Pulmonary artery endothelial cell (primary cell): ENCODE measurements at regions not wholly inside any gene's neighbourhood (a gene's known extent, or its start where the extent isn't known, plus 50 kb on each side); places are given as distances from the start of the nearest gene placed in this dataset.

Source experiments
- DNase-seq: peaks from one replicate; pipeline ENCODE4 v3.0.0-alpha.2; 2011; ENCODE audit warnings: low read depth, low spot score

DNA sequence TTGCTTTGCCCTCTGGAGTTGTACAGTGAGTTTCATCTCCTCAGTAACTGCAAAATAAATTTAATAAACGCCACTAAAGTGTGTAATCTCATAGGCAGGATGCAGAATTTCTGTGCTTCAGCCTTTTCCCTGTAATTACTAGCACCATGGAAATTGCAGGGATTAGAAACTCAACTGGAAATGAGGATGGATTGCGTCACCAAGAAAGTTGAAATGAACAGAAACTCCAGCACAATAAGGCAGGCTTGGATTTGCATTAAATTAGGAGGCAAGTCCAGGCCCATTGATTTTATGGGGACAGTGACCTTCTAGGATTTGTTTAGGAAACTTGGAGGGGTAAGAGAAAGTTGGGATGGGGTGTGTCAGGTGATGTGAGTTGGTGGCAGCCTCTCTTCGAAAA lies 197.5 kb downstream of the PTPRU start:
- DNase-seq: no peak

DNA sequence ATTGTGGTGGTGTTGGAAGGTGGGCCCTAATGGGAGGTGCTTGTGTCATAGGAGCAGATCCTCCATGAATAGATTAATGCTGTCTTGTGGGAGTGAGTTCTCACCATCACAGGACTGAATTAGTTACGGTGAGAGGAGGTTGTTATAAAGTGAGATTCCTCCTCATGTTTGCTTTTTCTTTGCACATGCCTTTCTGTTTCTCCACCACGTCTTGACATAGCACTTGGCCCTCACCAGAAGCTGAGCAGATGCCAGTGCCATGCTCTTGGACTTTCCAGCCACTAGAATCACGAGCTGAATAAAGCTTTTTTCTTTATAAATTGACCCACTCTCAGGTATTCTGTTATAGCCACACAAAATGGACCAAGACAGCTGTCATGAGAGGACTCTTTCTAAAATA lies 194.8 kb downstream of the PTPRU start:
- DNase-seq: no peak

DNA sequence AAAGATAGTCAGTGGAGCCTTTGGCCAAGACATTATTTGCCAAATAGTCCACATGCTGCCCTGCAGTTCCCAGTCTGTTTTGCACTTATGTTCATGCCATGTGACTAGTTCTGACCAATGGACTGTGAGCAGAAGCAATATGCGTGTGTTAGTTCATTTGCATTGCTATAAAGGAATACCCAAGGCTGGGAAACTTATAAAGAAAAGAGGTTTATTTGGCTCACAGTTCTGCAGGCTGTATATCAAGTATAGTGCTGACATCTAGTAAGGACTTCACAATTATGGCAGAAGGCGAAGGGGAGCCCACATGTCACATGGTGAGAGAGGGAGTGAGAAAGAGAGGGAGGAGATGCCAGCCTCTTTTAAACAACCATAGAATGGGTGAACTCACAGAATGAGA lies 193.3 kb downstream of the PTPRU start:
- DNase-seq: no peak

DNA sequence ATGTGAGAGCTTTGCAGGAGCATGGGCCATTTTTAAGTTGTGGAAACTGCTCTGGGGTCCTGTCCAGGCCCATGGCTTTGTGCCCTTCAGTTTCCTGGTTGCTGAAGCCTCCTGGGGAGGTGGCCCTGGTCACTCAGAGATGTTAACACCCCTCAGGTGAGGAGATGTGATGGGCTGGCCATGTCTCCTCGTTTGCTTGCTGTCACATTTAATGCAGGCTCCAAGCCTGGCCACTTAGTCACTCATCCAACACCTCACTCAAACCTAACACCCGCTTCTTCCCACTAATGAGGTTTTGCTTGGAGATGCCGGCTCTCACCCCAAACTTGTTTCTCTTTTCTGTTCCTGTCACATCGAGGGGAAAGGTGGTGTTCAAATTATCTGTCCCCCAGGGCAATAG lies 192.7 kb downstream of the PTPRU start:
- no peak for DNase-seq

DNA sequence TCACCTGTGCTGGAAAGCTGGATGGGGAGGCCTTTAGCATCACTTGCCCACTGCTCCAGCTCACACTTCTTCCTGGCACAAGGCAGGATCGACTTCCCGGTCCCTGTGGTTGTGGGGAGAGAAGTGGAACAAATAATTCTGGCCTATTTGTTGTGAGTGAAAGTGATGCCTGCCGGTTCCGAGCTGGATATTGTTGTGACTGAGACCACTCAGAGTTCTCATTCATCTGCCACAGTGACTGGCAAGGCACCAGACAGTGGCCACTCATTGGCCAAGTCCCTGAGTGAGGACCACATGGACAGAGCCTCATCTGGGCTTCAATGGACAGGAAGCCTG lies 191.9 kb downstream of the PTPRU start:
- DNase-seq: no peak

DNA sequence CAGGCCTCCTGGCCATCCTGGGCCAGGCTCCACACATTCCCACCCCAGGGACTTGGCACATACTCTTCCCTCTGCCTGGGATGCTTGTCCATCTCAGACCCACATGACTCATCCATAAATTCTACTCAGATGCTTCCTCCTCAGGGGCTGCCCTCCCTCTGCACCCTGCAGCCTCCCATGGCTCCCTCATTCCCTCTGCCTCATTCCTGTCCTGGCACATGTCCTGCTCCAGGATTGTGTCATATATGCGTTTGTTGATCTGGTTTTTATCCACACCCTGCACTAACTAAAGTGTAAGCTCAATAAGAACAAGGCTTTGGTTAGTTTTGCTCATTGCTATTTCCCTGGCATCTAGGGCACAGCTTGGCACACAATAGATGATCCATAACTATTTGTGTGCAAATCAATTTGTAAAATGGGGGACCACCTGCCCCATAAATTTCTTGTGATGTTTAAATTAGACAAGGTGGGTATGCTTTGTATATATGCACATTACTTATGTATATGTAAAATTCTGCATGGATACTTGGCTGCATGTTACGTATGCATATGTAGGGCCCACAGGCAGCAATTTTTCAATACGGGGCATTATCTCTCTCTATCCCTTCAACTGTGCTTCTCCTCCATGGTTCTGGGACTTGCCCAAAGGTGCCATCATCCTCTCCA lies 191.4 kb downstream of the PTPRU start:
- DNase-seq: no peak

DNA sequence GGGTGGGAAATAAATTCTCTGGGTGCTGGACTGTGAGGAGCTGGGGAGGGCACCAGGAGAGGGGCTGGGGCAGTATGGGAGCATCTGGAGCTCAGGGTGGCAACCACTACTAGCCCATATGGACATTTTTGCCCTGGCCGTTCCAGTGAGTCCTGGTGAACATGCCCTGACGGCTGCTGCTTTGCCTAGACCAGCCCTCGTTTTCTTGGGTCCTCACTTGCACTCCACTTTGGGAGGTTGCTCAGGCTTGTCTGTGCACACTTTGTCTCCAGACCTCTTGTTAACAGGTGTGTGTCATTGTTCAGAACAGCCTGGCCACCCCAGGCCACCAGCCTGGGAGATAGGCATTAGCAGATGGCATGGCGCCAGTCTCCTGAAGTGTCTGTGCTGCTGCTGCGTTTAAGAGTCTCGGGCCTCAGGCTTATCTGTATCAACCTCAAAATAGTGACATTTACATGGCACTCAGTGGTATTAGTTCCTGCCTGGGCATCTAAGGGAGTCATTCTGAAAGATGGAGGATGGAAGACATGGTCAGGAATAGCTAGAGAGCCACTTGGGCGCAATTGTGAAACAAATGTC lies 190.5 kb downstream of the PTPRU start:
- no peak for DNase-seq

DNA sequence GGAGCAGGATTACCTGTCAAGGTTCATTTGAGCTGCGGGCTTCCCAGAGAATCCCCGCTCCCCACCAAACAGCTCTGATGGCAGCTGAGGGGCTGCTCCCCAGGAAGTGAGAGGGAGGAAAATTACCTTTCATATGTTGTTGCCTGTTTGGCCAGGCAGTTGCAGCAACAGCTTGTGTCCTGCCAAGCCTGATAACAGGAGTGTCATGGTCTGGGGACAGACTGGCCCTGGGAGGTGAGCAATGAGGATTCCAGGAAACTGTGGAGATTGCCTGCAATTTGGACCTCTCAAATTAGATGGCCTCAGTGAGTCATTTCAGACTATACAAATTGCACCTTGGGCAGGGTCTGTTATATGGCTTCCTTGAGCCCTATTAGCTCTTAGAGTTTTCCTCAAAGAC lies 189.3 kb downstream of the PTPRU start:
- DNase-seq: no peak

DNA sequence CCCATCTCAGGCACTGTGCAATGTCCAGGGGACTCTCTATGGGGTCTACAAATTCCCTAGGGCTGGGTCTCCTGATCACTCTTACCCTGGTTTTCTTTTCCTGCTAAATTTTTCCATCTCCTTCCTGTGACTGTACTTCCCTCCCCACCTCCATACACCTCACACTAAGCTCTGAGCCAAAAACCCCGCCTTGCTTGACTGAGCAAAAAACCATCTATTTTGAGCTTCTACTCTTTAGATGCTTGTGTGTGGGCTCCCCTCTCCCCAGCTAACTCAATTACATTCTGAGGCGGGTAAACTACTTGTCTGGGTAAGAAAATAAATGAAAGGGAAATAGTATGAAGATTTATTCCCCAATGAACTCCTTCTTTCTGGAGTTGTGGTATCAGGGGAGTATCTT lies 187.9 kb downstream of the PTPRU start:
- DNase-seq: no peak

DNA sequence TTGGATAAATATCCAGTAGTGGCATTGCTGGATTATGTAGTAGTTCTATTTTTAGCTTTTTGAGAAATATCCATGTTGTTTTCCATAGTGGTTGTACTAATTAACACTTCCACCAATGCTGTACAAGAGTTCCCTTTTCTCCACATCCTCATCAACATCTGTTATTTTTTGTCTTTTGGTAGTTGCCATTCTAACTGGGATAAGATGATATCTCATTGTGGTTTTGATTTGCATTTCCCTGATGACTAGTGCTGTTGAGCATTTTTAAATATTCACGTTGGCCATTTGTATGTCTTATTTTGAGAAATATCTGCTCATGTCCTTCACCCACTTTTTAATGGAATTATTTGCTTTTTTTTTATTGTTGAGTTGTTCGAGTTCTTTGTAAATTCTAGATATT lies 183.9 kb downstream of the PTPRU start:
- DNase-seq: no peak

DNA sequence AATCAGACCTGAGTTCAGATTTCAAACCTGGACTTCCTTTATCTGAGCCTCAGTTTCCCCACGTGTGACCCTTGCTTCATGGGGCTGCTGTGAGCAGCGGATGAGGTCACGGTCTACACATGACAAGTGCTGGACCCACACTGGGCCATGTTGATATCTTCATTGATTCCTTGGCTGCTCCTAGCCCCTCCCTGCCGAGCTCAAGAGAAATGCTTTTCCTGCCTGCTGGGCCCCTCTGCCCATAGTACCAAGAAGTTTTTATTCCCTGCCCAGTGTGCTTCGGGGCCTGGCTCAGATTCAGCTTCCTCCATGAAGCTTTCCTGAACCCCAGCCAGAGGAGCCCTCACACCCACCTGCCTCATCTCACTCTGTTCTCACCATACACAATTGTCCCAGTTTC lies 181.6 kb downstream of the PTPRU start:
- DNase-seq: no peak

DNA sequence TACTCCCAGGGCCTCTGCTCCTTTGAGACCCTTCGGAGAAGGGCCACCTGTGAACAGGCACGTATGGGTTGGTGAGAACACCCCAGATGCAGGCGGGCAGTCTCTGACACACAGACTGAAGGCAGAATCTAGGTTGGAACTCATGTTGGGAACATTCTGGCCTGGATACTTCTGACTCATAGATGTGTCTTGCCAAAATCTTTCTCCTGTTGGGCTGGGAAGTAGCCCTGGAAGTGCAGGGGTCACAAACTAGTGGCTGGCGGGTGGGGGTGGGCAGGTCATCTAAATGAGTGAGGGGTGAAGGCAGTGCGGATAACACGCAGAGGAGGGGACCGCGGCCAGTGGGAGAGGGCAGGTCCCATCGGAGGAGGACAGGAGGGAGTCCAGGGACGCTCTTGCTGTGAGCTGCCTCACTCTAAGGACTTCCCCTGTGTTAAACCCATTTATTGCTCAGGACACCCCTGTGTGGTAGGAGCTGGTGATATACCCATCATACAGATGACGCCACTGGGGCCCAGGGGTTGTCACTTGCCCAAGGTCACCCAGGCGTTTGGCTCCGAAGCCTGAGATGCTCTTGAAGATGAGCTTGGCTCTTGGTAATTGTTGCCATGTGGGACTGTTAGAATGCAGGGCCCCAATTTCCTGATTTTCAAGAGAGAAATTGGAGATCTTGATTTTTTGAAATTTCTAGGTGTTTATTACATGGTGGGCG lies 181.0 kb downstream of the PTPRU start:
- no peak for DNase-seq

DNA sequence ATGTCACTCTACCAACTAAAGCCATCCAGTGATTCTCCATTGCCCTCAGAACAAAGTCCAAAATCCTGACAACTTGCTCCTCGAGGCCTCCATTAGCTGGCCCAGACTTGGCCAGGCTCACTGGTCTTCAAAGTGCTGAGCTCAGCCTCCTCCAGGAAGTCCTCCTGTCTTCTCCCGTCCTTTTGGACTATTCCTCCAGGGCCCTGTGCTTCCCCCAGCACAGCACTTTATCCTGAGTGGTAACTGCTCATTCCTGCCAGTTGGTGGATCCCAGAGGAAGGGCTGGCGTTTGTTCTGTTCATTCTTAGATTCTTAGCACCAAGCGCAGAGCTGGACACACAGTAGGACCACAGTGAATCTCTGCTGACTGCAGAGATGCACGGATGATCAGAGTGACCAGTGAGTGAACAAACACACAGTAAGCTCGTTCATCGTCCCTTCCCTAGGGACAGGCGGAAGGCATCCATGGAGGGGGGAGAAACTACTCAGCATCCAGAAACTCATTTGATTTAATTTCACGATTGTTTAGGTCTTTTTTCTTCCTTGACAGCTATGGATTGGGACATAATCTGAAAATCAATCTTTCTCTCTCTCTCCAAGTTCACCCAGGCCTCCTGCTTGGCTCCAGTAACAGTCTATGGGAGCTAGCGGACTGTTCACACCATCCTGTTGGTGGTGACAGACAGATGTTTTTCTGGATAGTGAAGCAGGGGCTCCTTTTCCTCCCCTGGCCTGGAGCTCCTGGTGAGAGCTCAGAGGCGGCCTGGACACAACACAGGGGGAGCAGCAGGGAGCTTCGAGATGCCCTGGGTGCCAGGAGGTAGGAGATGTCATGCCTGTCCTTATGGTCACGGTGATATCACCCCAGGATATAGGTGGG lies 180.2 kb downstream of the PTPRU start:
- DNase-seq: no peak

DNA sequence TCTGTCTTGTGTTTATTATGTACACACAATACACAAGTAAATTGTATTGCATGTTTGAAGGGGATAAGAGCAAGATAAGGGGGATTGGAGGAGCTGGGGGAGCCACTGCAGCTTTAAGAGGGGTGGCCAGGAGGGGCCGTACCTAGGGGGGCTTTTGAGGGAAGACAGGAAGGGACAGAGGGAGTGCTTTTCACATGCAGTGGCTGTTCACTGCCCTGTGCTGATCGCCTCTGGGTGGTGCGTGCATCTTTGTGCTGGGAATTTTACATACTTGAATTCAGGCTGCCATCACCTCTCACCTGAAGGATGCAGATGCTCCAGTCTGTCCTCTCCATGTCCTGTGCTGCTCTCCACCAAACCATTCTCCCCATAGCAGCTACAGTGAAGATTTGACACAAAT lies 179.5 kb downstream of the PTPRU start:
- no peak for DNase-seq

DNA sequence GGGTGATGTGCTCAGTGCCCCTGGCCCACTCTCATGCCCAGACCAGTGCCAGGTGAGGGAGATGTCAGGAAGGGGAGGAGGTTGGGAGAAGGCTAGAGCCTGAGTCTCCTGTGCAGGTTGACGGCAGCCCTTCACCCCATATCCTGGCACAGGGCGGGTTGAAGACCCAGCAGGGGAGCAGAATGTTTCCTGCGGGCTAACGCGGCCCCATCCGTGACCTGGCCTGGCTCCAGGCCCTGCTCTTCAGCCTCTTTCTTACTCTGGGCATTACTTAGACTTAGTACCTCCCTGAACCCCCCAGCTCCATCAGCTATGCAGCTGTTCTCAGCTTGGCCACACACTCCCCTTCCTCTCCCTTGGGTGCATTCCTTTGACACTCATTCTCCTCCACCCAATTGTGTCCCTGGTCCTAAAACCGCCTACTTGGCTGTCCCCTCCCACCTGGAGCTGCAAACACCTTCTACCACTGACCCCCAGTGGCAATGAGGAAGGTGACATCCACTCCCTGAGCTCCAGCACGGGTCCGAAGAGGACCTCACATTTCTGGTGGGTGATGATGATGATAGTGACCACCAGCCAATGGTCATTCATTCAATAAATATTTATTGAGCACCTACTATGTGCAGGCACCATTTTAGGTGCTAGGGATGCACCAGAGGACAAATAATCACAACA lies 179.0 kb downstream of the PTPRU start:
- no peak for DNase-seq

DNA sequence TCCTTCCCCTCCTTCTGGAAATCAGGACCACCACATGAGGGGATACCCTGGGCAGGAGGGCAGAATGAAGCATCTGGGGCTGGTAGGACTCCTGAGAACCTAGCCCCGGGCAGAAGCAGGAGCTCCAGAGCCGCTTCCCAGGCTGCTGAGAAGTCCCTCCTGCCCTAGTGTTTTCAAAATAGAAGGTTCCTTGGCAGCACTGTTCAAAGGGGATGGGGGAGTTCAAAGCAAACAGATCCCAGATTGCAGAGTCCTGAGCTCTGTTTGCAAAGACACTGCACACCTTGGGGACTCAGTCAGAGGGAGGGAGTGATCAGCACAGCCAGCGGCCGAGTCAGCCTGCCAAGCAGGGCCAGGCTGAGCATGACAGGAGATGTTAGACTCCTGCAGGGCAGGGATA lies 177.8 kb downstream of the PTPRU start:
- DNase-seq: no peak

DNA sequence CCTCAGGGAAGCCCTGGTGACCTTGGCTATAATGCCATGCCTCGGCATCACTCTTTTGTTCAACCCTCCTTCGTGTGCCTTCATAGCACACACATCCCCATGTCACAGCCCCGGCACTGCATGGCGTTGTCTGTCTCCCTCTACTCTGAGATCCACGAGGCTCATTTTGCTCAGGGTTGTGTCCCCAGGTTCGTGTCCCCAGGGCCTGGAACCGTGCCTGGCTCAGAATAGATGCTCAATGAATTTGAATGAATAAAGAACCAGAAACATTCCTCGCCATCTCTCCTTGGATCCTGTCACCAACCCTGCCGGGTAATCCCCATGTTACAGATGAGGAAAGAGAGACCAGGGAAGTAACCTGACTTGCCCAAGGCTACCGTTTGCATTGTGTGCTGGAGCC lies 177.3 kb downstream of the PTPRU start:
- DNase-seq: no peak

DNA sequence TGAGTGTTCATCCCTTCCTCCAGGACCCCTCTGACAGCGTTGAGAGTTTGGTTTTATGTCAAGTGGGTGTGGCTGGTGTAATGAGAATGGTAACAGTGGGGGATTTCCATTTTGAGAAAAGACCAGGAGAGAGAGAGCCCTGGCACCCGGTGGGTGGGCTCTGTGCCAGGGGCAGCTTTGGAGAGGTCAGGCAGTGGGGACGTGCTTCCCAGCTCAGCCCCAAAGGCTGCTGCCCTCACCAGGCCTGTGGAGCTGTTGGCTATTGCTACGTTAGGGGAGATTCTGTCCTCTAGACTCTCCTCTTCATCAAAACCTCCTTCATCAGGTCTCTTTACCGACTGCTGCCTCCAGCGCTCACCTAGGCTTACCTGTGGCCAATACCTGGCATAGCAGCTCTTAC lies 176.3 kb downstream of the PTPRU start:
- DNase-seq: no peak

DNA sequence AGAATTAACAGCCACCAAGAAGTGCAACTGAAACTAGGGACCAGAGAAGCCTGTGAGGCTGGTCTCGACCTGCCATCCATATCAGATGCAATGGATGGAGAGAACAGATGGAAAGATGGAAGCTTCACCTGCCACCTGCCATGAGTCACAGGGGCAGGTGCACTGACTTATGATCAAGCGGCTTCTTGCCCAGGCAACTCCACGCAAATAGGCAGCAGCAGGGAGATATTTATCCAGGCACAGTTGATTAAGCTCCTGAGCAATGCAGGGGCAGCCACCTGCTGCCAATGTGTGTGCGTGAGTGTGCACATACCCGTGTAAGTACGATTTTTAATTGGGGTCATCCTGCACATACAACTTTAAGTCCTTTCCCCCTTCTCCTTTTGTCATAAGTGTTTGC lies 174.2 kb downstream of the PTPRU start:
- DNase-seq: no peak

DNA sequence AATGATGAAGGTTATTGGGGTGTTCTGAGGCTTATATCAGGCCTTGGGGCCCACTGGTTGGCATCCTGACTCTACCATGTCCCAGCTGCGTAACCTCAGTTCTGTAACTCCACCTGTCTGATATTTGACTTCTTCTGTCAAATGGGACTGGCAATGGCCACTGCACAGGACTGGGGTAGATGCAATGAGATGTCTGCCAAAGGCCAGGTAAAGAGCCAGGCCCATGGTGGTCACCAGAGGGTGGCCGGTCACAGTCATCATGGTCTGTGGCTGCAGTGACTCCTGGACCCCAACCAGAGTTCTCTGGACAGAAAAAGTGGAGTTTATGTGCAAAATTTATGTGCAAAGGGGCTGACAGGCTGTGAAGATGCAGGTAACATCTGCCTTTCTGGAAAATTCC lies 173.3 kb downstream of the PTPRU start:
- DNase-seq: no peak

DNA sequence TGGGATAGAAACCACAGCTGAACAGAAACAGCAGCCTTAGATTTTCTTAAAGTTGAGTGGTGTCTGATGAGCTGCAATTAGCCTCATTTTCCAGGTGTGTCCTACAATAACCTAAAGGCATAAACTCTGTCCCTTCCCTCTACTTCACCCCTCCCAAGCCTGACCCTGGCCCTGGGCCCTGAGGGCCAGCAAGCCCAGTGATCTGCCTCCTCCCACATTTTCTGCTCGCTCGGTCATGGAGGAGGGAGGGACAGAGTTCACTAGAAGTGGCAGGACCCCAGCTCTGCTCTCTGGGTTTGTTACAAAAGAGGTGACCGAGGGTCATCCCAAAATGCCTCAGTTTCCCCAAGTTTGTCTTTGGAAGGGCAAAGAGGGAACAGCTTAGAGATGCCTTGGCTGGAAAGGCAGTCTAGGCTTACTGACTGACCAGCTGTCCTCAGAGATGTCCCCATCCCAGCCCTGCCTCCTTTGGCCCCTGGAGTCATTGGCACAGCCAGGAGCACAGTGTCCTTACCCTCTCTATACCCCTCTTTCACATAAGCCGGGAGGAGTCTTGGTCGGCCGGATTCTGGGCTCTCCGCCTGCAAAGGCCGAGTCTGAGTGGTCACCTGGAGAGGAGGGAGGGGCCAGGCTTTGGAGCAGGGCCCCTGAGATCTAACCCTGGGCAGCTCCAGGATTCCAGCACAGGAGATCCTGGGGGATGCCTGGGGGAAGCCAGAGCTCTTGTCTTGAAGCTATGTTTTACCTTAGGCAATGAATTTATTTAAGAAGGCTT lies 172.7 kb downstream of the PTPRU start:
- DNase-seq: no peak
